ENCODE measurements at regions not wholly inside any gene's neighbourhood (a gene's known extent, or its start where the extent isn't known, plus 50 kb on each side); places are given as distances from the start of the nearest gene placed in this dataset.

GRCh38 chr5:130267926-130268325, 363.7 kb downstream of the CHSY3 start:
- no peak for DNase-seq (ENCODE audit: low read depth, low spot score)

- DNase-seq (ENCODE audit: low read depth, low spot score) = no peak
Observed at GRCh38 chr5:130260481-130260880, 356.2 kb downstream of the CHSY3 start.

- no peak for DNase-seq (ENCODE audit: low read depth, low spot score)
Observed at GRCh38 chr5:130251931-130252330, 347.7 kb downstream of the CHSY3 start.

- DNase-seq (ENCODE audit: low read depth, low spot score) = no peak
Observed at GRCh38 chr5:130243641-130244040, 339.4 kb downstream of the CHSY3 start.

- DNase-seq (ENCODE audit: low read depth, low spot score) = no peak
Observed at GRCh38 chr5:130237721-130238120, 333.5 kb downstream of the CHSY3 start.

Data from astrocyte of the hippocampus (primary cell).